ENCODE measurements at regions not wholly inside any gene's neighbourhood (a gene's known extent, or its start where the extent isn't known, plus 50 kb on each side); places are given as distances from the start of the nearest gene placed in this dataset.

GRCh38 chr3:21017115-21017852, 733.7 kb downstream of the ZNF385D start:
- TF ChIP-seq CTCF (IDR thresholded peaks at IDR 0.05) = peak; percentile 39
- TF ChIP-seq EZH2 (IDR thresholded peaks at IDR 0.05) = no peak
- TF ChIP-seq EZH2phosphoT487 (IDR thresholded peaks at IDR 0.05) = no peak
